CD4-positive, alpha-beta T cell treated with Interferon gamma for 1 hour (primary cell): ENCODE measurements at regions not wholly inside any gene's neighbourhood (a gene's known extent, or its start where the extent isn't known, plus 50 kb on each side); places are given as distances from the start of the nearest gene placed in this dataset.
"Not testable (repeated sequence)": the region's sequence is repeated elsewhere in the genome, so short reads cannot be mapped to it uniquely, and the experiment has no call there.

Source experiments
- DNase-seq: peaks from one replicate; pipeline ENCODE4 v3.0.0-alpha.2; 2020

DNA sequence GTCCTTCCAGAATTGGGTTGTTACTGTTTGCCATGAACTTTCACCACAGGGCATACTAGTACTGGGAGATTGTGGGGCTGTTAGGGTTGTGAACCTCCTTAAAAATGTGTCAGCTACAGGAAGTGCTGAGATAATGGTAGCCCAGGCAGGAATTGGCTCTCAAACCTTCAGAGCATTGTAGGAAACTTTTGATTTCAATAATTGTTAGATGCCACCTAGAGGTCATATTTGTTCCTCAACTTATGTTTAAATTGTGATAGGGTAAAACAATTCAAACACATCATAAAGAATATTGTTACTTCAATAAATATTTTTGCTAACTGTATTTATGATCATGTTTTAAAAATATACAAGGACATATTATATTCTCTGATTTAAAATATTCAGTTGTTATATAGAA lies 594.6 kb downstream of the ADCYAP1 start:
- no peak for DNase-seq

- no peak for DNase-seq
These were observed 599.2 kb downstream of the ADCYAP1 start for GRCh38 chr18:1503847-1504246.

GRCh38 chr18:1505856-1506255 lies 601.2 kb downstream of the ADCYAP1 start:
- DNase-seq, result no peak

DNA sequence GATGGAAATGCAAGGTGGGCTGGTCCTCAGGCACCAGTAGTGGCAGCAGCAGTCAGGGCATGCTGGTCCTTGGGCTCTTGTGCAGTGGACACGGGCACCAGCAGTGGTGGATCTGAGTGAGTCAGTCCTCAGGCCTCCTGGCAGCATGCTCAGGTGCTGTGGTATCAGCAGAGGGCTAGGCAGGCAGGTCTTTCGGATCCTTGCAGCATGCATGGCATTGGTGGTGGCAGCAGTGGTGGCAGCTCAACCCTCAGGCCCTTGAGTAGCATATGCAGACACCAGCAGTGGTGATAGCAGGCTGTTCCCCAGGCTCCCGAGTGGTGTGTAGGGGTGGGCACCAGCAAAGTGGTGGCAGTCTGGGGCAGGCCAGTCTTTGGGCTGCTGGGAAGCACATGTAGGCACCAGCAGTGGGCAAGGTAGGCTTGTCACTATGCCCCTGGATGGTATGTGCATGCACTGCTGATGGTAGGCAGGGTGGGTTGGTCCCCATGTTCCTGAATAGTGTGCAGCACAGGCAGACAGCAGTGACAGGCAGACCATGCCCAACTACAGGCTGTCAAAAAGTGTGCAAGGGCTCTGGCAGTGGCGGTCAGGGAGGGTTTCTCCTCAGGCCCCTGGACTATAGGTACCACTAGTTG lies 606.0 kb downstream of the ADCYAP1 start:
- DNase-seq, result no peak

- DNase-seq, result no peak
These were observed 607.1 kb downstream of the ADCYAP1 start for GRCh38 chr18:1511619-1512311.

DNA sequence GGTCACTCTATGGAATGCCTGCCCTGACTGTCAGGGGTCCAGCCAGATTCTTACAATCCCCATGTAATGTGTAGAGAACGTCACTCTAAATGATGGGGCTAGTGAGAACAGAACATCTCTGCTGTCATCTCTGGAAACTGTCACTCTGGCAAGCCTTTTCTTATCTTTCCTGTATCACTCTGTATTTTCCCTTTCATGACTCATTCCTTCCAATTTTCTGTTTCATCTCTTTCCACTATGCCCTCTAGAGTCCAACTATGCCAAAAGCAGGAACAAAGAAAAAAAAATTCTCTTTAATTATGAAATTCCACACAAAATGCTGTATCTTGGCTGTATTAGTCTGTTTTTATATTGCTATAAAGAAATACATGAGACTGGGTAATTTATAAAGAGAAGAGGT lies 608.8 kb downstream of the ADCYAP1 start:
- DNase-seq, result no peak

- not testable (repeated sequence) for DNase-seq
These were observed 617.0 kb downstream of the ADCYAP1 start for GRCh38 chr18:1521588-1522248.

DNA sequence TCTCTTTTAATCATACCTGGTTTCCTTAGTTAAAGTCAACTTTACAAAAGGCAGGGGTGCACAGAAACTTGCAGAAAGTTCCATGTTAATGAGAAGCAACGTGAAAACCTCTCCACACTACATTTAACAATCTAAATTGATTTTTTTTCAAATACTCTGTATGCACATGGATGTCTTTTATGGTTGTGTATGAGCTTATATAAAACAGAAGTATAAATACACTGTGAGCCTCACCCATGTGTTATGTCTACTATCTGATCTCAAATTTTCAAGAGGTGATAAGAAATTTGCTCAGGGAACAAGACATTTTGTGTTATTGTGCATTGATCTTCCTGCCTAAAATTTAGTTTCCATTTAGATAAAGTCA lies 617.6 kb downstream of the ADCYAP1 start:
- DNase-seq, result no peak

GRCh38 chr18:1526991-1527390 lies 622.3 kb downstream of the ADCYAP1 start:
- DNase-seq, result no peak

- no peak for DNase-seq
These were observed 623.1 kb downstream of the ADCYAP1 start for GRCh38 chr18:1527805-1528204.

DNA sequence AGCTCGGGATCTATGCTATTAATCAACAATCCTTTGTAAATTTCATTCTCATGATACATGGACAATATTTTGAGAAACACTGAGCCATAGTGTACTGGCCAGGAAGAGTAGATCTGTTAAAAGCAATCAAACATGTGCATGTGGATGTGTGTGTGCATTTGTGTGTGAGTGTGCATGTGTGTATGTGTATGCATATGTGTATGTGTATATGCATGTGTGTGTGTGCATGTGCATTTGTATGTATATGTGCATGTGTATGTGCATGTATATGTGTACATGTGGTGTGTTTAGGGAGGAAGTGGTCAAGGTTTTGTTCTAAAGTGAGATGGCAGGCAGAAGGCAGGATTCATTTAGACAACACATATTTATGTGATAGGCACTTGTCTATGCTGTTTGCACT lies 623.8 kb downstream of the ADCYAP1 start:
- DNase-seq, result no peak

- DNase-seq, result no peak
These were observed 624.4 kb downstream of the ADCYAP1 start for GRCh38 chr18:1528964-1529509.

DNA sequence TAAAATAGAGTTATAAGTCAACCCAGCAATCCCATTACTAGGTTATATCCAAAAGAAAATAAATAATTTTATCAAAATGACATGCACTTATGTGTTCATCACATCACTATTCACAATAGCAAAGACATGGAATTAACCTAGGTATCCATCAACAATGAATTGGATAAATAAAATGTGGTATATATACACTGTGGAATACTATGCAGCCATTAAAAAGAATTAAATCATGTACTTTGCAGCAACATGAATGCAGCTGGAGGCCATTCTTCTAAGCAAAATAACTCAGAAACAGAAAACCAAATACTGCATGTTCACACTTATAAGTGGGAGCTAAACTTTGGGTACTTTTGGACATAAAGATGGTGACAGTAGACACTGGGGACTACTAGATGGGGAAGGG lies 626.0 kb downstream of the ADCYAP1 start:
- no peak for DNase-seq

- DNase-seq, result no peak
These were observed 634.6 kb downstream of the ADCYAP1 start for GRCh38 chr18:1539276-1539675.

GRCh38 chr18:1541478-1541877 lies 636.8 kb downstream of the ADCYAP1 start:
- DNase-seq, result no peak

DNA sequence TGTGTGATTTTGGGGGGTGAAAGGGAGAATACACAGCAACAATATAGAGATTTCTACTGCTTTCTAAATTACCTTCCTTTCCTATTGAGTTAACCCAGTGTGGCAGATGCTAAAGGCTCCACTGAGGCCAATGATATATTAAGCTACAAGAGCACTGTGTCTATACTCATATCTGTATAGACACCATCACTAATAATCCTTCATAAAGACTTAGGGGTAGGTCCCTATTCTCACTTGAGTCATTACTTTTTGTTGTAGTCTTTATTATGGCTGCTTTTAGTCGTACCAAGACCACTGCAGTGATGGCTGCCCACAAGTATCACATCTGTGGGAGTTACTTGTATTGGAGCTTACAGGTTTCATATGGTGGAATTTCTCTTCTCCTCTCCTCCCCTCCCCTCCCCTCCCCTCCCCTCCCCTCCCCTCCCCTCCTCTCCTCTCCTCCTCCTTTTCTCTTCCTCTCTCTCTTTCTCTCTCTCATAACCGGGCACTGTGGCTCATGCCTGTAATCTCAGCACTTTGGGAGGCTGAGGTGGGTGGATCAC lies 637.6 kb downstream of the ADCYAP1 start:
- no peak for DNase-seq

GRCh38 chr18:1544016-1544415 lies 639.3 kb downstream of the ADCYAP1 start:
- DNase-seq, result no peak

- not testable (repeated sequence) for DNase-seq
These were observed 653.0 kb downstream of the ADCYAP1 start for GRCh38 chr18:1557711-1558110.

DNA sequence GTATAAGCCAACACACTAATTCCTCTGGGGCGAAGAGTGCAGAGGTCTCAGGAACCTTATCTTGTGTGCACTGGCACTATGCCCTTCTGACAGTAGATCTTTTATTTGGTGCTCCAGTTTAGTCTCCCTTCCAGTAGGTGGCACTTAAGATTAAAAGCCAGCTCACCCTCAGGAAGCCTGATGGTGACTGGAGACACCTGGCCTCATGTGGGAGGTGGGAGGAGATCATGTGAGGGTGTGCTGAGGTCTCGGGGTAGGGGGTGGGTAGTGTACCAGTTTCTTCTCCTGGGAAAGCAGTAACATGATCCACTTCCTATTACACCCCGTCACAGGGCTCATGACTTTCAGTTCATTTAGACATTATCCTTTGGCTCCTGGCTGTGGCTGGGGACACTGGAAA lies 654.9 kb downstream of the ADCYAP1 start:
- no peak for DNase-seq

GRCh38 chr18:1564793-1565192 lies 660.1 kb downstream of the ADCYAP1 start:
- no peak for DNase-seq

DNA sequence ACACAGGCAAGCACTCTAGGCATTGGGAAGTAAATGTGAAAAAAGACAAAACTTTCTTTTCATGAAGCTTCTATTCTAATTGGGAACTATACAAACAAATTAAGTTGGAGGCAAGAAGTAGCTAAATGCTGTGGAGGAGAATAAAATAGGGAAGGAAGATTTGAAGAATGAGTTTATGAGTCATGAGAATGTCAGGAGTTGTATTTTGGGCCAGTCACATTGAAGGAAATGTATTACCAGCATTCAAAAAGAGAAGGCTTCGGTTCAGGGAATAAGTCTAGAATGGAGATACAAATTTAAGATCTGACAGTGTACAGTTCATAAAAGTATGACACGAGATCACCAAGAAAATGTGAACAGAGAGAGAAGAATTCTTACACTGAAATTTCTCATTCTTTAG lies 666.5 kb downstream of the ADCYAP1 start:
- DNase-seq, result no peak

DNA sequence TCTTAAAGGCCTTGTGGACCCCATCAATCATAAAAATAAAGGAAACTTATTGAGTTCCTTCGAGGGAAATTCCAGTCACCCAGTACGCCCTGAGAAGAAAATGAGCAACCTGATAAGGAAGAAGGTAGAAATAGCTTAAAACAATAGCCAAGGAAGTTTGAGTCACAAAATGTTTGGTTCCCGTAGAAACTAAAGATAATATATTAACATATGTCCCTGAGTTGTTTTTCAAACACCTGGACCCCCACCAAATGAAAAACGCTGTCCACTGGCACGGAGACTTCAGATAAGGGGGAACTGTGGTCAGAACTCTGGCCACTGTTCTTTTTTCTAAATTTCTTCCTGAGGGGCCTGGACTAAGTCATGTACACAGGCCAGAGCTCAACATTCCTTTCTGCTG lies 669.1 kb downstream of the ADCYAP1 start:
- no peak for DNase-seq

GRCh38 chr18:1575084-1575483 lies 670.4 kb downstream of the ADCYAP1 start:
- DNase-seq, result no peak

DNA sequence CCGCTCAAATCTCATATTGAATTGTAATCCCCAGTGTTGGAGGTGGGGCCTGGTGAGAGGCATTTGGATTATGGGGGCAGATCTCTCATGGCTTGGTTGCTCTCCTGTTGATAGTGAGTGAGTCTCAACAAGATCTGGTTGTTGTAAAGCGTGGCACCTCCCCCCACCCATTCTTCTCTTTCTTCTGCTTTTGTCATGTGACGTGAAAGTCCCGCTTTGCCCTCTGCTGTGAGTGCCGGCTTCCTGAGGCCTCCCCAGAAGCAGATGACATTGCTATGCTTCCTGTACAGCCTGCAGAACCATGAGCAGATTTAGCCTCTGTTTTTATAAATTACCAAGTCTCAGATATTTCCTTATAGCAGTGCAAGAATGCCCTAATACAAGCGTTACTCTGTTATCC lies 673.8 kb downstream of the ADCYAP1 start:
- DNase-seq, result no peak
